Loucy (cell line): ENCODE measurements at regions not wholly inside any gene's neighbourhood (a gene's known extent, or its start where the extent isn't known, plus 50 kb on each side); places are given as distances from the start of the nearest gene placed in this dataset.

Experiments
- H2AFZ ChIP-seq: fragments of 200-600 bp; sonication (generic); 2 replicates; pipeline ENCODE4 v1.6.0; 2016; ENCODE audit warnings: antibody characterized with exemption, mild to moderate bottlenecking, low read length, moderate library complexity
- H3F3A ChIP-seq: fragments of 200-600 bp; 2 replicates; pipeline ENCODE4 v1.6.0; 2016; ENCODE audit warnings: antibody characterized with exemption, low read depth, mild to moderate bottlenecking
- H3K27me3 ChIP-seq: fragments of 200-600 bp; sonication (generic); 2 replicates; pipeline ENCODE4 v1.6.1; 2014; ENCODE audit warnings: low read length, mild to moderate bottlenecking; ENCODE audit not compliant: insufficient read depth, poor library complexity, severe bottlenecking
- H3K36me3 ChIP-seq: fragments of 200-600 bp; sonication (generic); 2 replicates; pipeline ENCODE4 v1.6.1; 2016; ENCODE audit warnings: low read length; ENCODE audit not compliant: insufficient read depth
- H3K4me1 ChIP-seq: fragments of 200-600 bp; sonication (generic); 2 replicates; pipeline ENCODE4 v1.5.1; 2014; ENCODE audit warnings: low read length, mild to moderate bottlenecking; ENCODE audit not compliant: insufficient read depth, poor library complexity, severe bottlenecking
- H3K4me2 ChIP-seq: fragments of 200-600 bp; sonication (generic); 2 replicates; pipeline ENCODE4 v1.6.0; 2014; ENCODE audit warnings: antibody characterized with exemption, low read length, low read depth, mild to moderate bottlenecking; ENCODE audit not compliant: poor library complexity, severe bottlenecking
- H3K4me3 ChIP-seq: fragments of 200-600 bp; sonication (generic); 2 replicates; pipeline ENCODE4 v1.5.1; 2014; ENCODE audit warnings: low read length, mild to moderate bottlenecking, mixed read lengths; ENCODE audit not compliant: poor library complexity, severe bottlenecking
- H3K79me2 ChIP-seq: fragments of 200-600 bp; sonication (generic); 2 replicates; pipeline ENCODE4 v1.6.1; 2014; ENCODE audit warnings: low read length; ENCODE audit not compliant: insufficient read depth
- H3K9ac ChIP-seq: fragments of 200-600 bp; sonication (generic); 2 replicates; pipeline ENCODE4 v1.6.0; 2014; ENCODE audit warnings: mild to moderate bottlenecking, low read depth, low read length, moderate library complexity; ENCODE audit not compliant: poor library complexity, severe bottlenecking
- H3K9me2 ChIP-seq: fragments of 200-600 bp; sonication (generic); replicated peaks from 2 replicates; pipeline ENCODE4 v1.6.1; 2016; ENCODE audit warnings: low read depth, low read length, mixed read lengths
- H3K9me3 ChIP-seq: fragments of 200-600 bp; sonication (generic); 2 replicates; pipeline ENCODE4 v1.6.1; 2014; ENCODE audit warnings: mild to moderate bottlenecking, antibody characterized with exemption, low read length, low read depth; ENCODE audit not compliant: insufficient read depth
- H4K20me1 ChIP-seq: fragments of 200-600 bp; sonication (generic); 2 replicates; pipeline ENCODE4 v1.6.0; 2014; ENCODE audit warnings: antibody characterized with exemption, low read length, mild to moderate bottlenecking; ENCODE audit not compliant: insufficient read depth, poor library complexity, severe bottlenecking
- CTCF ChIP-seq: fragments of 200-600 bp; sonication (generic); conservative IDR thresholded peaks from 2 replicates; pipeline ENCODE4 v1.5.1; 2014; ENCODE audit warnings: mild to moderate bottlenecking, antibody characterized with exemption, low read length
- EZH2phosphoT487 ChIP-seq: fragments of 200-600 bp; IDR thresholded peaks from 2 replicates; pipeline ENCODE4 v1.6.1; 2018; ENCODE audit warnings: antibody characterized with exemption, mild to moderate bottlenecking, moderate library complexity, borderline replicate concordance

- Histone ChIP-seq H3K4me2 (no peak overlapping the region), H3K36me3 (no peaks in the 10 kb centered on the region), H3K4me1 (no peaks in the 10 kb centered on the region), H3K4me3 (no peak overlapping the region), H3K79me2 (no peaks in the 10 kb centered on the region), H3K9ac (no peak overlapping the region), H3F3A (no peaks in the 10 kb centered on the region), H4K20me1 (no peaks in the 10 kb centered on the region), H3K9me3 (peaks cover 9% of the 10 kb centered on the region; the same call in 1 of the 2 replicates), H3K9me2 (no peaks in the 10 kb centered on the region), H2AFZ (no peak overlapping the region), H3K27me3 (no peaks in the 10 kb centered on the region)
- no peak for TF ChIP-seq CTCF
- no peak for TF ChIP-seq EZH2phosphoT487
These were observed 233.6 kb downstream of the TRIML1 start for GRCh38 chr4:188372829-188373228.

- Histone ChIP-seq H3K9me2 (no peaks in the 10 kb centered on the region), H3K9ac (no peak overlapping the region)
These were observed 235.6 kb downstream of the TRIML1 start for GRCh38 chr4:188374871-188375270.

GRCh38 chr4:188377816-188378215, 238.6 kb downstream of the TRIML1 start:
- H3K9me3 ChIP-seq: peaks cover 14% of the 10 kb centered on the region; the same call in 1 of the 2 replicates
- no peak overlapping the region for H2AFZ ChIP-seq
- no peaks in the 10 kb centered on the region for H3F3A ChIP-seq
- no peaks in the 10 kb centered on the region for H3K27me3 ChIP-seq
- no peaks in the 10 kb centered on the region for H3K9me2 ChIP-seq
- no peaks in the 10 kb centered on the region for H3K4me1 ChIP-seq
- no peak overlapping the region for H3K9ac ChIP-seq
- no peaks in the 10 kb centered on the region for H3K36me3 ChIP-seq
- no peak overlapping the region for H3K4me2 ChIP-seq
- TF ChIP-seq EZH2phosphoT487 (no peak), CTCF (no peak)
- H3K4me3 ChIP-seq: no peak overlapping the region
- H4K20me1 ChIP-seq: no peaks in the 10 kb centered on the region
- H3K79me2 ChIP-seq: no peaks in the 10 kb centered on the region

More at GRCh38 chr4:188374871-188375270, 235.6 kb downstream of the TRIML1 start:
- Histone ChIP-seq H3K4me3 (no peak overlapping the region), H3K4me2 (no peak overlapping the region), H3K79me2 (no peaks in the 10 kb centered on the region), H3K36me3 (no peaks in the 10 kb centered on the region), H3F3A (no peaks in the 10 kb centered on the region), H3K4me1 (no peaks in the 10 kb centered on the region), H3K9me3 (peaks cover 14% of the 10 kb centered on the region; the same call in 1 of the 2 replicates), H2AFZ (no peak overlapping the region), H4K20me1 (no peaks in the 10 kb centered on the region), H3K27me3 (no peaks in the 10 kb centered on the region)
- no peak for TF ChIP-seq CTCF
- TF ChIP-seq EZH2phosphoT487: no peak
